ENCODE measurements at regions not wholly inside any gene's neighbourhood (a gene's known extent, or its start where the extent isn't known, plus 50 kb on each side); places are given as distances from the start of the nearest gene placed in this dataset.

DNA sequence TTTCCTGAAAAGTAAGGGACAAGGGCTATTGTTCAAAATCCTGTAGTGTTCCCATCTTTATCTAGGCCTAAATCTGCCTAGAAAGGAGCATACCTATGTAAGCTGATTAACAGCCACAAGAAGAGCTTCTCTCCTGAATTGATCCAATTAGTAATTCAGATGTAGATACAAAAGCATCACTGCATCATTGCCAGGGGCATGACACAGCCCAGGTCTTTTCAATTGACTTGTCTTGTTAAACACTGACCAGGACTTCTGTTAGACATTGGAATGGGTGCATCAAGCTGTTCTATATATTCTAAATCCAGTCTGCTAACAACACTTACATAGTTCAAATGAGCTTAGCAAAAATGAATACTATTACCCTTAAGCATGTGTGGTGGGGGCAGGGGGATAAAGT lies 589.2 kb downstream of the INHBA start:
- Mint-ChIP-seq H3K4me3 (no peak overlapping the region), H3K27ac (no peak overlapping the region), H3K9me3 (no peaks in the 10 kb centered on the region), H3K36me3 (ENCODE audit: insufficient read depth in 1 of 3, low read depth in 3 of 3) (no peaks in the 10 kb centered on the region), H3K27me3 (ENCODE audit: low read depth) (no peaks in the 10 kb centered on the region), H3K4me1 (peaks cover 6 to 10% of the 10 kb centered on the region in 2 experiments; a peak in 3 of 4 replicates)
- Histone ChIP-seq H3K4me2 (ENCODE audit: insufficient read depth, insufficient read length, low read length) (no peak overlapping the region), H2BK20ac (ENCODE audit: low read depth, low read length, poor library complexity, severe bottlenecking) (no peak overlapping the region), H2AK5ac (ENCODE audit: insufficient read length, low read length) (no peak overlapping the region), H2BK5ac (ENCODE audit: insufficient read length, low read length) (no peak overlapping the region), H4K5ac (ENCODE audit: insufficient read length, low read depth, low read length) (no peak overlapping the region), H3K9me3 (ENCODE audit: control insufficient read depth, low read depth, low read length) (no peaks in the 10 kb centered on the region), H3K27me3 (ENCODE audit: insufficient read depth, low read length) (no peaks in the 10 kb centered on the region), H2BK12ac (ENCODE audit: insufficient read length, low read depth, low read length) (no peak overlapping the region), H3K4ac (ENCODE audit: low read depth, low read length) (no peak overlapping the region), H3T11ph (ENCODE audit: low read length) (no peak overlapping the region), H4K8ac (replicated peaks; ENCODE audit: insufficient read length, low read depth, low read length) (no peak overlapping the region), H2BK120ac (ENCODE audit: low read depth, low read length, poor library complexity, severe bottlenecking) (no peak overlapping the region), H3K56ac (ENCODE audit: insufficient read length, low read depth, low read length) (no peak overlapping the region), H3K9ac (ENCODE audit: extremely low read depth, insufficient read length, low read length) (no peak overlapping the region), H3K27ac (ENCODE audit: insufficient read length, low read depth, low read length) (no peak overlapping the region), H3K18ac (ENCODE audit: insufficient read length, low read depth, low read length) (no peak overlapping the region), H3K23me2 (ENCODE audit: insufficient read length, low read depth, low read length, poor library complexity, severe bottlenecking) (no peaks in the 10 kb centered on the region), H3K23ac (ENCODE audit: insufficient read length, low read depth, low read length) (no peak overlapping the region), H2BK15ac (ENCODE audit: low read depth, low read length) (no peak overlapping the region), H3K14ac (ENCODE audit: insufficient read depth, low read length) (no peak overlapping the region), H3K79me2 (ENCODE audit: insufficient read depth, low read length) (no peaks in the 10 kb centered on the region), H4K20me1 (ENCODE audit: control insufficient read depth, insufficient read depth, insufficient read length) (no peaks in the 10 kb centered on the region), H2AFZ (ENCODE audit: low read length) (no peak overlapping the region), H3K4me1 (ENCODE audit: insufficient read depth, low read length) (no peaks in the 10 kb centered on the region; the same call in 1 of the 2 replicates), H3K79me1 (ENCODE audit: insufficient read depth, low read depth, low read length, poor library complexity, severe bottlenecking) (no peaks in the 10 kb centered on the region), H4K91ac (ENCODE audit: insufficient read length, low read depth, low read length) (no peak overlapping the region)
- no peak for DNase-seq
- TF ChIP-seq, protein P1, sequence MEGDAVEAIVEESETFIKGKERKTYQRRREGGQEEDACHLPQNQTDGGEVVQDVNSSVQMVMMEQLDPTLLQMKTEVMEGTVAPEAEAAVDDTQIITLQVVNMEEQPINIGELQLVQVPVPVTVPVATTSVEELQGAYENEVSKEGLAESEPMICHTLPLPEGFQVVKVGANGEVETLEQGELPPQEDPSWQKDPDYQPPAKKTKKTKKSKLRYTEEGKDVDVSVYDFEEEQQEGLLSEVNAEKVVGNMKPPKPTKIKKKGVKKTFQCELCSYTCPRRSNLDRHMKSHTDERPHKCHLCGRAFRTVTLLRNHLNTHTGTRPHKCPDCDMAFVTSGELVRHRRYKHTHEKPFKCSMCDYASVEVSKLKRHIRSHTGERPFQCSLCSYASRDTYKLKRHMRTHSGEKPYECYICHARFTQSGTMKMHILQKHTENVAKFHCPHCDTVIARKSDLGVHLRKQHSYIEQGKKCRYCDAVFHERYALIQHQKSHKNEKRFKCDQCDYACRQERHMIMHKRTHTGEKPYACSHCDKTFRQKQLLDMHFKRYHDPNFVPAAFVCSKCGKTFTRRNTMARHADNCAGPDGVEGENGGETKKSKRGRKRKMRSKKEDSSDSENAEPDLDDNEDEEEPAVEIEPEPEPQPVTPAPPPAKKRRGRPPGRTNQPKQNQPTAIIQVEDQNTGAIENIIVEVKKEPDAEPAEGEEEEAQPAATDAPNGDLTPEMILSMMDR (conservative IDR thresholded peaks at IDR 0.05), result no peak

Data from H9 (cell line).